HG02623 (cell line): ENCODE measurements at regions not wholly inside any gene's neighbourhood (a gene's known extent, or its start where the extent isn't known, plus 50 kb on each side); places are given as distances from the start of the nearest gene placed in this dataset.
"Not testable (repeated sequence)": the region's sequence is repeated elsewhere in the genome, so short reads cannot be mapped to it uniquely, and the experiment has no call there.

Experiments
- ATAC-seq: cut with Tn5 transposase; IDR thresholded peaks from one replicate; pipeline ENCODE4 v1.9.1; 2021; ENCODE audit warnings: moderate library complexity; ENCODE audit not compliant: unreplicated experiment

GRCh38 chr2:187775651-187776050 is 221.4 kb upstream of the TFPI start:
- no peak for ATAC-seq

GRCh38 chr2:187782301-187782700 is 228.1 kb upstream of the TFPI start:
- ATAC-seq: no peak

- no peak for ATAC-seq
These were observed 229.2 kb upstream of the TFPI start for GRCh38 chr2:187783446-187783845.

- ATAC-seq: not testable (repeated sequence)
These were observed 229.9 kb upstream of the TFPI start for GRCh38 chr2:187784138-187784537.

GRCh38 chr2:187799601-187800000 is 245.4 kb upstream of the TFPI start:
- ATAC-seq: no peak

GRCh38 chr2:187803816-187804215 is 249.6 kb upstream of the TFPI start:
- ATAC-seq: no peak

- no peak for ATAC-seq
These were observed 260.9 kb upstream of the TFPI start for GRCh38 chr2:187815113-187815512.

GRCh38 chr2:187819624-187820023 is 265.4 kb upstream of the TFPI start:
- ATAC-seq: no peak

GRCh38 chr2:187825108-187825507 is 270.9 kb upstream of the TFPI start:
- ATAC-seq: no peak

GRCh38 chr2:187826023-187826422 is 271.8 kb upstream of the TFPI start:
- ATAC-seq: no peak

- ATAC-seq: no peak
These were observed 280.6 kb upstream of the TFPI start for GRCh38 chr2:187834787-187835186.

- ATAC-seq: no peak
These were observed 284.5 kb upstream of the TFPI start for GRCh38 chr2:187838690-187839089.

- no peak for ATAC-seq
These were observed 288.1 kb upstream of the TFPI start for GRCh38 chr2:187842315-187842714.

- ATAC-seq: peak; percentile 77
These were observed 289.0 kb upstream of the TFPI start for GRCh38 chr2:187842978-187843847.

GRCh38 chr2:187847245-187848208 is 293.3 kb upstream of the TFPI start:
- ATAC-seq: no peak

- ATAC-seq: no peak
These were observed 297.8 kb upstream of the TFPI start for GRCh38 chr2:187851955-187852561.

GRCh38 chr2:187853381-187853791 is 299.2 kb upstream of the TFPI start:
- no peak for ATAC-seq

GRCh38 chr2:187854801-187855200 is 300.6 kb upstream of the TFPI start:
- no peak for ATAC-seq

GRCh38 chr2:187855689-187856088 is 301.5 kb upstream of the TFPI start:
- ATAC-seq: no peak

GRCh38 chr2:187857826-187858225 is 303.6 kb upstream of the TFPI start:
- no peak for ATAC-seq

GRCh38 chr2:187862715-187863114 is 308.5 kb upstream of the TFPI start:
- ATAC-seq: no peak
